ENCODE measurements at regions not wholly inside any gene's neighbourhood (a gene's known extent, or its start where the extent isn't known, plus 50 kb on each side); places are given as distances from the start of the nearest gene placed in this dataset.

DNA sequence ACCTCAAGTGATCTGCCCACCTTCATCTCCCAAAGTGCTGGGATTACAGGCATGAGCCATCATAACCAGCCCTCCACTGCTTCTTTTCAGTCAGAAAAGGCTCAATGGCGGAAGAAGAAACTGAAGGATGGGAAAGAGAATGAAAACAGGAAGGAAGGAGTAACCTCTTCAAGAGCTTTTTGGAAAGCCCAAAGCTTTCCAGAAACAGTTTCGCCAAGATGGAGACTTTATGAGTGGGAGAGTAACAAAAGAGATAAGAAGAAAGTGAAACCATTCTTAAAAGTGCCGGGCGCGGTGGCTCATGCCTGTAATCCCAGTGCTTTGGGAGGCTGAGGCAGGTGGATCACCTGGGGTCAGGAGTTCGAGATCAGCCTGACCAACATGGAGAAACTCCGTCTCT is 62.7 kb upstream of the NBL1 start (continued):
- no peak for TF ChIP-seq CEBPZ (IDR thresholded peaks at IDR 0.05; ENCODE audit: low read depth, low read length)
- TF ChIP-seq NRF1 (conservative IDR thresholded peaks at IDR 0.05; ENCODE audit: low read depth, low read length) = no peak
- TF ChIP-seq RB1 (IDR thresholded peaks at IDR 0.05; ENCODE audit: borderline replicate concordance) = no peak
- TF ChIP-seq, protein P1, sequence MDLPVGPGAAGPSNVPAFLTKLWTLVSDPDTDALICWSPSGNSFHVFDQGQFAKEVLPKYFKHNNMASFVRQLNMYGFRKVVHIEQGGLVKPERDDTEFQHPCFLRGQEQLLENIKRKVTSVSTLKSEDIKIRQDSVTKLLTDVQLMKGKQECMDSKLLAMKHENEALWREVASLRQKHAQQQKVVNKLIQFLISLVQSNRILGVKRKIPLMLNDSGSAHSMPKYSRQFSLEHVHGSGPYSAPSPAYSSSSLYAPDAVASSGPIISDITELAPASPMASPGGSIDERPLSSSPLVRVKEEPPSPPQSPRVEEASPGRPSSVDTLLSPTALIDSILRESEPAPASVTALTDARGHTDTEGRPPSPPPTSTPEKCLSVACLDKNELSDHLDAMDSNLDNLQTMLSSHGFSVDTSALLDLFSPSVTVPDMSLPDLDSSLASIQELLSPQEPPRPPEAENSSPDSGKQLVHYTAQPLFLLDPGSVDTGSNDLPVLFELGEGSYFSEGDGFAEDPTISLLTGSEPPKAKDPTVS (IDR thresholded peaks at IDR 0.05; ENCODE audit: low read depth, low read length) = no peak
- TF ChIP-seq EP300 (IDR thresholded peaks at IDR 0.05; ENCODE audit: borderline replicate concordance in 1 of 2, control insufficient read depth in 1 of 2, low read depth in 2 of 2, low read length in 2 of 2) = no peak
- no peak for TF ChIP-seq RELB (IDR thresholded peaks at IDR 0.05; ENCODE audit: low read depth)

Measured in GM12878 (cell line).